Activated naive CD4-positive, alpha-beta T cell treated with anti-CD3 and anti-CD28 coated beads, Interleukin-2, amount 50 U/mL, for 24 hours (primary cell): ENCODE measurements at regions not wholly inside any gene's neighbourhood (a gene's known extent, or its start where the extent isn't known, plus 50 kb on each side); places are given as distances from the start of the nearest gene placed in this dataset.

Source experiments
- H3K27ac Mint-ChIP-seq: one replicate; pipeline ENCODE4 v1.8.0; 2021; ENCODE audit warnings: mild to moderate bottlenecking, mixed read lengths
- H3K27me3 Mint-ChIP-seq: one replicate; pipeline ENCODE4 v1.8.0; 2021; ENCODE audit warnings: mixed read lengths
- H3K36me3 Mint-ChIP-seq: one replicate; pipeline ENCODE4 v1.8.0; 2021; ENCODE audit warnings: mixed read lengths
- H3K4me1 Mint-ChIP-seq: one replicate; pipeline ENCODE4 v1.8.0; 2021; ENCODE audit warnings: mixed read lengths
- H3K4me3 Mint-ChIP-seq: one replicate; pipeline ENCODE4 v1.8.0; 2021; ENCODE audit warnings: mild to moderate bottlenecking, mixed read lengths
- H3K9me3 Mint-ChIP-seq: one replicate; pipeline ENCODE4 v1.8.0; 2021; ENCODE audit warnings: mixed read lengths

GRCh38 chr6:84554706-84555105 is 209.7 kb downstream of the TBX18 start:
- Mint-ChIP-seq H3K36me3 (no peaks in the 10 kb centered on the region), H3K9me3 (peaks cover 11% of the 10 kb centered on the region), H3K27me3 (no peaks in the 10 kb centered on the region), H3K4me3 (no peak overlapping the region), H3K4me1 (no peaks in the 10 kb centered on the region), H3K27ac (no peak overlapping the region)

DNA sequence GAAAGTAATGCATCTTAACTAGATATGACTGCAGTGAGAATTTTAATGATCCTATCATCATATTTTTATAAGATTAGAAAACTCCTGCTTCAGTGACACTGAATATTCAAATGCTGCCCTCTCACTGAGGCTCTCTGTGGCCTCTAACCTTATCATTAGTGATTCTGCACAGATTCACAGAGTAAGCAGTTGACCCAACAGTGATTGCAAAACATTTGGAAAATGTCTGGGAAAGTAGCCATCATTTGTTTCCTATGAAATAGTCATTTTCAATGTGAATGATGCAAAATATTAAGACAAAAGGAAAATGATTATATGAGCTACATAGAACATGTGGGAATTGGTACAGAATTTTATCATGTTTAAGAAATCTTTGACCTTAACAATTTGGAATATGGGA is 210.3 kb downstream of the TBX18 start:
- Mint-ChIP-seq H3K9me3 (peaks cover 11% of the 10 kb centered on the region), H3K36me3 (no peaks in the 10 kb centered on the region), H3K4me3 (no peak overlapping the region), H3K27ac (no peak overlapping the region), H3K27me3 (no peaks in the 10 kb centered on the region), H3K4me1 (no peaks in the 10 kb centered on the region)

- Mint-ChIP-seq H3K27me3 (no peaks in the 10 kb centered on the region), H3K4me1 (no peaks in the 10 kb centered on the region), H3K36me3 (no peaks in the 10 kb centered on the region), H3K27ac (no peak overlapping the region), H3K9me3 (peaks cover 11% of the 10 kb centered on the region), H3K4me3 (no peak overlapping the region)
These were observed 210.9 kb downstream of the TBX18 start for GRCh38 chr6:84553527-84553926.

- no peak overlapping the region for H3K27ac Mint-ChIP-seq
- no peaks in the 10 kb centered on the region for H3K36me3 Mint-ChIP-seq
- H3K27me3 Mint-ChIP-seq: no peaks in the 10 kb centered on the region
- H3K4me1 Mint-ChIP-seq: no peaks in the 10 kb centered on the region
- H3K4me3 Mint-ChIP-seq: no peak overlapping the region
- peaks cover 11% of the 10 kb centered on the region for H3K9me3 Mint-ChIP-seq
These were observed 212.6 kb downstream of the TBX18 start for GRCh38 chr6:84551797-84552196.

DNA sequence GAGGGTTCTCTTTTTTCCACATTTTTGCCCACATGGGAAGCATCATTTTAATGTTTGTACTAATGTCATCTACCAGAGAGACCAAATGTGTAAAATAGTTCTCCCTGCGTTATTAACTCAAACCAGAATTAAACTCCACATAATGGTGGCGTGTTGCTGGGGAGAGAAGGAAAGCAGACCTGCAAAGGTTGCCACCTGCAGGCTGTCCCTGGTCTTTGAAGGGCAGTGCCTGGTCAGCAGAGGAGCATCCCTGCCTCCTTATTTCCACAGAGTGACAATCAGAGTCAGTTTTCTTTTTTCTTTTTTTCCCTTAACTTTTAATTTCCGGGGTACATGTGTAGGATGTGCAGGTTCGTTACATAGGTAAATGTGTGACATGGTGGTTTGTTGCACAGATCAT is 214.5 kb downstream of the TBX18 start:
- Mint-ChIP-seq H3K4me1 (no peaks in the 10 kb centered on the region), H3K27me3 (no peaks in the 10 kb centered on the region), H3K27ac (no peak overlapping the region), H3K9me3 (peaks cover 6% of the 10 kb centered on the region), H3K36me3 (no peaks in the 10 kb centered on the region), H3K4me3 (no peak overlapping the region)

DNA sequence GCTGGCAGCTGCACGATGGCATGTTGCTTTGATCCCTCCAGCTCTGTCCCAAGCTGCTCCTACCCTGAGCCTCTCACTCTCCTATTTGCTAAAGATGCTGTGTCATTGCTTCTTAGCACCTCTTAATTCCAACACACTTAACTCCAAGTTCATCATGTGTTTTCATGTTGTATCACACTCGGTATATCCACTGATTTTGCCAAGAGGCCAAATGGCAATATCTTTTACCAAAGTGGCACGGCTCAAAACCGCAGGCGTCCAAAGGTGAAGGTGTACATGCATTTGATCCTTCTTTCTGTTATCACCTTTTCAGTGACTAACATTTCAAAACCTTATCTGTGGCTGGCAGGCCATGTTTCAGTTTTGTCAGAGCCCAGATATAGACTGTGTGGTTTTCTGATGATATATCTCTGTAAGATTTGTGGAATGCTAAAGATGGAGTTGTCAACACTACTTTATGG is 217.0 kb downstream of the TBX18 start:
- H3K36me3 Mint-ChIP-seq: no peaks in the 10 kb centered on the region
- H3K4me1 Mint-ChIP-seq: no peaks in the 10 kb centered on the region
- no peaks in the 10 kb centered on the region for H3K27me3 Mint-ChIP-seq
- peaks cover 6% of the 10 kb centered on the region for H3K9me3 Mint-ChIP-seq
- H3K4me3 Mint-ChIP-seq: no peak overlapping the region
- no peak overlapping the region for H3K27ac Mint-ChIP-seq

GRCh38 chr6:84546427-84546914 is 217.9 kb downstream of the TBX18 start:
- no peaks in the 10 kb centered on the region for H3K36me3 Mint-ChIP-seq
- no peak overlapping the region for H3K4me3 Mint-ChIP-seq
- H3K27me3 Mint-ChIP-seq: no peaks in the 10 kb centered on the region
- H3K4me1 Mint-ChIP-seq: no peaks in the 10 kb centered on the region
- peaks cover 8% of the 10 kb centered on the region for H3K9me3 Mint-ChIP-seq
- H3K27ac Mint-ChIP-seq: no peak overlapping the region

- Mint-ChIP-seq H3K4me1 (no peaks in the 10 kb centered on the region), H3K9me3 (peaks cover 5% of the 10 kb centered on the region), H3K36me3 (no peaks in the 10 kb centered on the region), H3K27ac (no peak overlapping the region), H3K4me3 (no peak overlapping the region), H3K27me3 (no peaks in the 10 kb centered on the region)
These were observed 225.1 kb downstream of the TBX18 start for GRCh38 chr6:84539122-84539856.

DNA sequence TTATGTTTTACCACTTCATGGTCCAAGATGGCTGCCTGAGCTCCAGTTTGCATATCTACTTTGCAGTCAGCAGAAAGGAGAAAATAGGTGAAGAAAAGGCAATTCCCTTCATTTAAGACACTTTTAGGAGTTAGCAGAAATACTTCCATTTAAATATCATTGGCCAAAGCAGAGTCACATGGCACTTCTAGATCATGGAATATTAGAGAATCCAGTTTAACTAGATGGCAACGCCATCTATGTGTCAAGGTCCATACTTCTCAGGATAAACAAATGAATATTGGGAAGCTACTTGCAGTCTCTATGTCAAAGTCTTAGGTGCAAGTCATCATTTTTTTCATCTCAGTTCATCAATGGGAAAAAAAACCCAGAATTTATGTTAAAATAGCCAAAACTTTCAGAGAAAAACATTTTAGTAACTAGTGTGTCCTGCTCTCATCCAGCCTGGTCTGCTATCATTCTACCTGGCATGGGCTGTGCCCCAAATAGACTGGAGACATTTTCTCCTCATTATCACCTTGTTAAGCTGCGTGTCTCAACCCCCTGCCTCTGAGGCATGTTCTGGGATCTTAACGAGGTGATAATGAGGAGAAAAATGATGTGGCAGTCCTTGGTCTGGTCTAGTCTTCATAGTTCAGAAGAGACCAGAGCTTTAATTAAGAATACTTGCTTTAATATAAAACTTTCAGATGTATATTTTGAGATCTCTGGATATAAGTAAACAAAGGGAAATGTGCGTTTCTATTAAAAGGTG is 227.3 kb downstream of the TBX18 start:
- no peaks in the 10 kb centered on the region for H3K36me3 Mint-ChIP-seq
- H3K4me3 Mint-ChIP-seq: no peak overlapping the region
- no peak overlapping the region for H3K27ac Mint-ChIP-seq
- H3K27me3 Mint-ChIP-seq: no peaks in the 10 kb centered on the region
- no peaks in the 10 kb centered on the region for H3K4me1 Mint-ChIP-seq
- peaks cover 6% of the 10 kb centered on the region for H3K9me3 Mint-ChIP-seq

GRCh38 chr6:84528201-84528600 is 236.2 kb downstream of the TBX18 start:
- Mint-ChIP-seq H3K9me3 (peaks cover 22% of the 10 kb centered on the region), H3K27me3 (no peaks in the 10 kb centered on the region), H3K4me3 (no peak overlapping the region), H3K4me1 (no peaks in the 10 kb centered on the region), H3K27ac (no peak overlapping the region), H3K36me3 (no peaks in the 10 kb centered on the region)

DNA sequence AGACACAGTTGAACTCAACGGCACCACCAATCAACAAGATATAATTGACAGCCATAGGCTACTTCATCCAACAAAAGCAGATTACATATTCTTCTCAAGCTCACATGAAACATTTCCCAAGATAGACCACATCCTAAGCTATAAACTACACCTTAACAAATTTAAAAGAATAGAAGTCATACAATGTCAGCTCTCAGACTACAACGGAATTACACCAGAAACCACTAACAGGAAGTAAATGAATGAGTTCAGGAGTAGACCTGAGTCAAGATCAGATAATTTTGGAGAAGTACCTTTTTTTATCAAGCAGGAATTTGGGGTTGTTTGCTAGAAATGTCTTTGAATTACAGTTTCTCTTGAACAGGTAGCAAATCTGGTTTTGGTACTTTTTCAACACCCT is 237.8 kb downstream of the TBX18 start:
- Mint-ChIP-seq H3K4me3 (no peak overlapping the region), H3K27me3 (no peaks in the 10 kb centered on the region), H3K36me3 (no peaks in the 10 kb centered on the region), H3K4me1 (no peaks in the 10 kb centered on the region), H3K27ac (no peak overlapping the region), H3K9me3 (peaks cover 16% of the 10 kb centered on the region)

GRCh38 chr6:84525907-84526306 is 238.5 kb downstream of the TBX18 start:
- no peaks in the 10 kb centered on the region for H3K36me3 Mint-ChIP-seq
- H3K4me3 Mint-ChIP-seq: no peak overlapping the region
- H3K9me3 Mint-ChIP-seq: peaks cover 8% of the 10 kb centered on the region
- no peaks in the 10 kb centered on the region for H3K27me3 Mint-ChIP-seq
- no peaks in the 10 kb centered on the region for H3K4me1 Mint-ChIP-seq
- no peak overlapping the region for H3K27ac Mint-ChIP-seq

DNA sequence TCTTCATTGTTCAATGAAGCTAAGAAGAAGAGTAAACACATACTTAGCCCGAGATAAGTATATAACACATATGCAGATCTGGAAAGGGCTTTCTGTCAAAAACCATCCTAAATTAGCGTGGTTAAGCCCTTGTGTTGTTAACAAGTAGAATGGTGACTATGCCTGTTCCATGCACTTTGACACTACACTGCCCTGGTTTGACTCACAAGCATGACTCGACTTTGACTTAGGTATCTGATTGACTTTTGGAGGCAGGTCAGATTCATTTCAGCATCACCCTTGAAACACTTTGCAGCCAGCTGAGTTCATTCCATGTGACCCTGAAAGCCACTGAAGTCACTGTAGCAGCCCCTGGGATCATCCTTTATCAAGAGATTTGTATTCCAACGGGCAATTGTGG is 239.8 kb downstream of the TBX18 start:
- Mint-ChIP-seq H3K4me1 (no peaks in the 10 kb centered on the region), H3K4me3 (no peak overlapping the region), H3K9me3 (no peaks in the 10 kb centered on the region), H3K36me3 (no peaks in the 10 kb centered on the region), H3K27me3 (no peaks in the 10 kb centered on the region), H3K27ac (no peak overlapping the region)

DNA sequence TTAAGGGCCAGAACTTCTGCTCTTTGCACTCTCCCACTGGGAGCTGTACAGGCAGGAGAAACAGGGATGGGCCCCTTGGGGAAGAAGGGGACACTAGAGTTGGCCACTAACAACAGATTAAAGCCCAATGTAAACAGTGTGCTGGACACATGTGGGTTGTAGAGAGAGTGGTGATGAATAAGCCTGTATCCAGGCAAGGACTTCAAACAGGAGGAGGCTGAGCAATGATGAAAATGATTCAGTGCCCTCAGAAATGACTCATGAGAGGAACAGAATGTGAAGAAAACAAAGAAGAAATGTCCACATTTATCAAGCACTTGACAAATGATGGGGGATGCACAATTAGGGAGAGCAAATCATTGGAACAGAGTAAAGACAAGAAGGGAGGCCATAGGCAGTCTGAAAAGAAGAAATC is 242.3 kb downstream of the TBX18 start:
- Mint-ChIP-seq H3K9me3 (no peaks in the 10 kb centered on the region), H3K27me3 (no peaks in the 10 kb centered on the region), H3K4me3 (no peak overlapping the region), H3K4me1 (no peaks in the 10 kb centered on the region), H3K36me3 (no peaks in the 10 kb centered on the region), H3K27ac (no peak overlapping the region)

DNA sequence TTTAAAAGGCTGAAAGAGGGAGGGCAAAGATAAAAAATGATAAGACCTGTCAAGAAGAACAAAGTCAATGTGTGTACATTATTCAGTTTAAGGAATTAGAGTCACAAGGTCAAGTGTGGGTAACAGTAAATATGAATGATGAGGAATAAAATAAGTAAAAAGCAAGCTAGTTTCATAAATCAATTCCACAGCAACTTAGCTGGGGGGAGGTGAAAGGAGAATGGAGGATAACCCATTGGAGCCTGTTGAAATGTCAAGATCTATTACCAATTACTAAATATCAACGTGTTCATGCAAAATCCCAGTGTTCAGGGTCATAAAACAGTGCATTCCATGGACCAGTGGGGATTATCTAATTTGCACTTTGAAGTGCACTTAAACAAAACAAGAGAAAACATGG is 242.9 kb downstream of the TBX18 start:
- Mint-ChIP-seq H3K9me3 (no peaks in the 10 kb centered on the region), H3K27me3 (no peaks in the 10 kb centered on the region), H3K27ac (no peak overlapping the region), H3K36me3 (no peaks in the 10 kb centered on the region), H3K4me1 (no peaks in the 10 kb centered on the region), H3K4me3 (no peak overlapping the region)

DNA sequence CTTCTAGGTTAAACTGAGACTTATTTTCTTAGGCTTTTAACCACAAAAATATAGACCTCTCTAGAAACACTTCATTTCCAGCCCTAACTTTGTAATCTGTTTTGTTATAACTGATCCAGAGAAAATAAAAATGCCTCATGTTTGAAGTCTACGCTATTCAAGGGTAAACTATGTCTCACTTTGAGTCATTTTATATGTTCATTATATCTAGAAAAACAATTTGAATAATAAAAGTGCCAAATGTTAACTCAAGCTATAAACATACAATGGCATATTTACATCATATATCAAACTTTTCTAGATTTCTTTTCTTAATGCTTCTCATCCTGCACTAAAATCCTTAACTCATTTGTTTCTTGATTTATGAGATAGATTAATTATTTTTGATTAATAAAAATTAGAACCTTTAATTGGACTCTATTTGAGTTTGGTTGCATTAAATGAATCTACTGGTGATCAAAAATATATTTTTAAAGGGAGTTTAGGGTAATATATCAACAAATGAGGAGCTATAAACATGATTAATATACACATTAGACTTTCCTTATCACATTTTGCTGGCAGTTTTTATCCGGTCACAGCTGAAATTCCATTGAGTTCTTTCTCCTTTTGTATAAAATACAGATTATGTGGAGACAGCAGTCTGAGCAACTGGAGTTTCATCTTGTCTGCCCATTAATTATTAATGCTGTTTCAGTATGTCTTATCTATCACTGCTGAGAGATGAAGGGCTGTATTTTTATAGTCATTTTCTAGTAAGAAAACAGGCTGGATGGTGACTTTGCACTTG is 246.5 kb downstream of the TBX18 start:
- no peaks in the 10 kb centered on the region for H3K27me3 Mint-ChIP-seq
- H3K36me3 Mint-ChIP-seq: no peaks in the 10 kb centered on the region
- no peaks in the 10 kb centered on the region for H3K9me3 Mint-ChIP-seq
- no peak overlapping the region for H3K27ac Mint-ChIP-seq
- no peak overlapping the region for H3K4me3 Mint-ChIP-seq
- H3K4me1 Mint-ChIP-seq: no peaks in the 10 kb centered on the region
